Inferior parietal cortex (tissue), 1 donor: ENCODE measurements at regions not wholly inside any gene's neighbourhood (a gene's known extent, or its start where the extent isn't known, plus 50 kb on each side); places are given as distances from the start of the nearest gene placed in this dataset.

ENCODE experiments used
- DNase-seq: peaks from one replicate; pipeline ENCODE4 v3.0.0-alpha.2; 2016; ENCODE audit errors: extremely low spot score

DNA sequence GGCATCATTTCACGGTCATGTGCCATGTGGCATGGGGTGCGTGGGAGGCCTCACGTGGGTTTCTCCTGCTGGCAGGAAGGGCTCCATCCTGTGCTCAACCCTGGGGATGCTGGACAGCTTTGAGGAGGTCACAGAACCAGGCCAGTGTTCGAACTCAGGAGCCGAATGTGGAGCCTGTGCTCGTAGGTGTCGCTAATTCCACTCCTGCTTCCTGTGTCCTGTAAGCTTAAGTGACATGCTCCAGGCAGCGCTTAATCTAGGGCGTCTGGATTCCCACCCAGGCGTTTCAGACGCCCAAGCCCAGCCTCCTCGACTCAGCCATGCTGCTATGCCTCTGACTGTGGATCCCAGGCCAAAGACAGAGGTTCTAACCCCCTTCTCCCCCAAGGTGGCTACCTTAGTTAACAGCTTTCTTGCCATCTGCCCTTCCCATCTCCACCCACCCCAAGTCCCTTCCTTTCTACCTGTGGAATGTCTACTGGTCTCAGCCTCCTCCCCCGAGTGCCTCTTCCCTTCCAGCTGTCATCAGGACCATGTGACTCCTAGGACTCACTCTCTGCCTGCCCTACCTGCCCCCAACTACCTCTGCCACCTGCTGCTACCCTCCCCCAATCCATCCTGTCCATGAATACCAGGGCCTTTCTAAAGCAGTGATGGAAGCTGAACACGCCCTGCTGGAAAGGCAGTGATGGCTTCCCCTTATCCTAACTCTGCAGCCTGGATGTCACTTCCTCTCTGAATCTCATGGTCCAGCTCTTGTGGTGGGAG, 255.1 kb downstream of the CDH26 start:
- DNase-seq, result no peak

DNA sequence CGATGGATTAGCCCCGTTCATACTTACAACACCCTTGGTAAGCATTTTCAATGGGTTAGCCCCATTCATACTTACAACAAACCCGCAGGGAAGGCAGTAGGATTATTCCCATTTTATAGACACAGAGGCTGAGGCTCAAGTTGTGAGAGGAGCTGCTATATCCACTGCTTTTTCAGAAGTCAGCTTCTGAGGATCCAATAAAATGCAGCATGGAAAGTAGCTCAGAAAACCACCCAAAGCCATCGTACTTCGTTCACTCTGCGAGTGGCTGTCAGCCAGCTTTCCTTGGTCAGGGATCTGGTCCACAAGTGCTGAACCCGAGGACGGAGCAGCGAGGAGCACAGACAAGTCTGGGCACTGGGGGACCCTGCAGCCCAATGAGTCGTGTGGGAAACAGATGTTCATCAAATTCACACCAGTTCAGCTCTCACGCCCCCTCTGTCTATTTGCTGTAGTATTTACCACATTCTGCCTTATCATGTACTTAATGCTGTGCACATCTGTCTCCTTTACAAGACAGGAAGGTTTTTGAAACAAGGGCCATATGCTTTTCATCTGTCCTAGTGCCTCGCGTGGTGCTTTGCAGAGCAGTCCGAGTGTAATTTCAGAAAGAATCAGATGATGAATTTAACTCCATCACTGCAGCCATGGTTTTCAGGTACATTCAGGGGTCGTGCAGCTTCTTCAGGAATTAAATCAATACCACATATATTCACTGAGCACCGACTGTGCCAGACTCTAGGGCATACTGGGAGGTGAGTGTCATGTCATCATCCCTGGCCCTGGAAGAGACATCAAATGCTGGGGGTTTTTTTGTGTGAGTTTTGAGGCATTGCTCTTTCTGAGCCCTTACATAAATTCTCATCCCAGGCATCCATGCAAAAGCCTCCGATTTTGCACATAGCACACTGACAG, 256.9 kb downstream of the CDH26 start:
- no peak for DNase-seq

DNA sequence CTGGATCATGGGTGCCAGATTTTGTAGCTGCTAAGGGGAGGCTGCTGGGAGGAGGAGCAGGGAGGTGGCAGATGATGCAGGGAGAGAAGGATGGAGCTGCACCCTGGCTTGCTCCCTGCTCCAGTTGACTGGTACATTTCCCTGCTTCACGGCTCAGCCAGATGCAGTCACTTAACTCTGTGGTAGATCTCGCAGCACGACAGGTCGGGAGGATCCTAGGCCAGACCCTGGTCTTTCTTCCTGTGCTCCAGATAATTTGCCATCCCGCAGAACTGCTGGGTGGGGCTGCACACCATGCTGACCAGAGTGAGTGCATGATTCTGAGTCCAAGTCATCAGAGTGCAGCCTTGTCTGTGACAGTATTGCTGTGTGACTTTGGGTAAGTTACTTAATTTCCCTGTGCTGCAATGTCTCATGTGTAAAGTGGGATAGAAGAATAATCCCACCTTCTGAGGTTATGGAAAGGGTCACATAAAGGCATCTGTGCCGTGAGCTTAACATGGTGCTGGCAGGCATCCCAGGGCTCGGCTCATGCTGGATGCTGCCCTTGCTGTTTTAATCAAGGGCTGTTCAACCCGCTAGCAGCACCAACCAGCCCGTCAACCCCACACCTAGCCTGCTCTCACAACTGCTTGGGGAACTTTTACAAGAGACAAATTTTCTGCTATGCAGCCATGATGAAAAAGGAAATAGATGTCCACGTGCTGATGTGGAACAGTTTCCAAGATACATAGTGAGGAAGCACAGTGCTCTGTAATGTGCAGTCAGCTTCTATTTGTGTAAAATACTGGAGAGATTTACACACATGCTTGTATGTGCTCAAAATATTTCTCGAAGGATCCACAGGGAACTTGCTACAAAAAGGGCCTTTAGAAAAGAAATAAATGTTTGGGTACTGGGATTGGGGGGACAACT, 257.9 kb downstream of the CDH26 start:
- DNase-seq, result no peak

DNA sequence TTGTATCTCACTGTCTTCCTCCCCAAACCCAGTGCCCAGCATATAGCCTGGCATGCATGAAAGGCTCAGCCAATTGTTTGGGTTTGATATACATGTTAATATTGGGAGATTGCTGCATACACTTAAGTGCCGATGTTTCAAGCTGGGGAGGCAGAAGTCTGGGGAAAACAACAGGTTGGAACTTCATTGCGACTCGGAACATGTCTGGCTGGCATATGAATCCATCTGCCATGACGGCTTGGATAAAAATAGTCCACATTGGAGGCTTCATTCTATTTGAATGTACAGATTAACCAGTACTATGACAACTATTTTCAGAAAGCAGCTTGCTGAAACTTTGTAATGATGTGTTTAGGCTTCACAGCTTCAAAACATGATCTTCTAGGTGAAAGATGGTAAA, 261.0 kb downstream of the CDH26 start:
- DNase-seq, result no peak

DNA sequence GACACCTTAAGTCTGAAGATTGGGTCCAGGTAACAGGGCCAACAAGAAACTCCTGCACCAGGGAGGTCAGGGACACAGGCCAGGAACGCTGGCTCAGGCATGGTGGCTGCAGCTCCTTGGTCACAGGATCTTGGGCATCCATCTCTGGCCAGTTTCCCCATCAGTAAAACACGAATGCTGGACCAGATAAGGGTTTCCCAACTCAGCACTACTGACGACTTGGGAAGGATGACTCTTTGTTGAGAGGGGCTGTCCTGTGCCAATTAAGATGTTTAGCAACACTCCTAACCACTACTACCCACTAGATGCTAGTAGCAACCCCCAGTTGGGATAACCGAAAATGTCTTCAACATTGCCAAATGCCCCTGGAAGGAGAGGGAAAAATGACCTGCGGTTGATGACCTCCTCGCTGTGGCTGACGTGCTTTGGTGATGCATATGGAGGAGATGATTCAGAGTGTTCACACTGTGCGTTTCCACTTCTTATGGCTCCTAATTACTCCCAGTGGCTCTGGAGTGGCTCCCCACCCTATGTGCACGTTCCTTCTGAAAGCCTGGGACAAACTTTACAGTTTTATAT, 261.9 kb downstream of the CDH26 start:
- no peak for DNase-seq

DNA sequence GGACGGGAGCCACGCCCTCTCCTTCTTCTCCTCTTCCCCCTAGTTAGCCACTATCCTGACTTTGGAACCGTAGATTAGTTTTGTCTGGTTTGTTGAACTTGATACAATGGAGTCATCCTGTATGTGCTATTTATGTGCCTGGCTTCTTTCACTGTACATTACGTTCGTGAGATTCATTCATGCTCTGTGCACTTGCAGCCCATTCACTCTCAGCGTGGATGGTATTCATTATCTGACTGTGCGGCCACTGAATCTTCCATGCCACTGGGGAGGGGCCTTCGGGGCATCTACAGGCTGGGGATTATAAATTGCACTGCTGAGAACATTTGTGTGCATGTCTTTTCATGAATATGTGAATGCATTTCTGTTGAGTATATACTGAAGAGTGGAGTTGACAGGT, 262.5 kb downstream of the CDH26 start:
- DNase-seq, result no peak

DNA sequence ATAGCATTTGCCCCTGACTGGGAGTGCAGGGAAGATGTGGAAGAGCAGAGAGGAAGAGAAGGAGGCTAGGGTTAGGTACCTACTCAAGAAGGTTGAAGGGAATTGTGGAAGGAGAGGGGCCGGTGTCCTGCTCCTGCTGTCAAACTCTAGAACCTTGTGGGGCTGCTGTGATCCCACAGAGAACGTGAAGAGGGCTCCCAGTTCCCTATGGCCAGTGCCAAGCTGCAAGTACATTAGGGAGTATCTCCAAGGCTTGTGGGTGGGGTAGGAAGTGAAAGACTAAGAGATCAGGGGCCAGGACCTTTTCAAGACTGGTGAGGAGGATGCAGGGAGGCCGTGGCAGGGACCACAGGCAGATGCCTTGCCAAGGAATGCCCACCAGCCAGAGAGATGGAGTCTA, 263.4 kb downstream of the CDH26 start:
- no peak for DNase-seq

DNA sequence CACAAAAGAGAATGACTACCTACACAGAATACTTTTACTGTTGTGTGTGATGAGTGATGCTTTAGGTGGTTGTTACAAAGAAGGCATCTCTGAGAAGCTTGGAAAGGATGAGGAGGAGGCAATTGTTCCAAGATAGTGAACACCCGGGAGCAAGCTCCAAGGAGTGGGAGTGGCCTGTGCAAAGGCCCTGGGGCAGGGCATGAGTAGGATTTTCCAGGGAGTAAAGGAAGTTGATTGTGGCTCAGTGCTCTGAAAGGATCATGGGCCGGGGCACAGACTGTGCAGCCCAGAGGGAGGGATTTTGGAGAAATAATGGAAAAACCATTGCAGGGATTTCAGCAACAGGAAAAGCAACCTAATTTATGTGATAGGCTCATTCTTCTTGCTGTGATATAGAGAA, 264.3 kb downstream of the CDH26 start:
- DNase-seq, result no peak

DNA sequence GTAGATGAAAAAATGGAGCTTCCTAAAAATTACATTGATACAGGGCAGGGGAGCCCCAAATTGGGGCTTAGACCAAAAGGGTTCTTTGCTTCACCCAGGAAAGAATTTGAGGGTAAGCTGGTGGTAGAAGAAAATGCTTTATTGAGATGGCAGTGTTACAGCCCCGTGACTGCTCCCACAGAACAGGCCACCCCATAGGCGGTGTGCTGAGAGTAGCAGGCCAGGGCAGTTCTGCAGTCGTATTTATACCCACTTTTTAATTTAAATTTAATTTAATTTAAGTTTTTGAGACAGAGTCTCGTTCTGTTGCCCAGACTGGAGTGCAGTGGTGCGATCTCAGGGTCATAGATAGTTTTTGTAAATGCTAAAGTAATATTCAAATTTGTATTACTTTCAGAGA, 265.0 kb downstream of the CDH26 start:
- DNase-seq, result no peak

DNA sequence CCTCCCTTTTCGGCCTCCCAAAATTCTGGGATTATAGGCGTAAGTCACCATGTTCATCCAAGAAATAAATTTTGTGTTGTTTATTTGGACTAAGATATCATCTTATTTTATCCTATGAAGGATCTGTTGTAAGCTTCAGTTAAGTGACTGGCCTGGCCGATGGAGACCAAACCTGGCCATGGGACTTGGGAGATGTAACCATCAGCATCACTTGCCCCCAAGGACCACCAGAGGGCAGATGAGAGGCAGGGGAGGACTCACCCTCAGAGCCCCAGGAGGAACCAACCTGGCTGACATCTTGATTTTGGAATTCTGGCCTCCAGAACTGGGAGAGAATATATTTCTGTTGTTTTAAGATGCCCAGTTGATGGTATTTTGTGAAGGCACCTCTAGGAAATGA, 266.7 kb downstream of the CDH26 start:
- no peak for DNase-seq

DNA sequence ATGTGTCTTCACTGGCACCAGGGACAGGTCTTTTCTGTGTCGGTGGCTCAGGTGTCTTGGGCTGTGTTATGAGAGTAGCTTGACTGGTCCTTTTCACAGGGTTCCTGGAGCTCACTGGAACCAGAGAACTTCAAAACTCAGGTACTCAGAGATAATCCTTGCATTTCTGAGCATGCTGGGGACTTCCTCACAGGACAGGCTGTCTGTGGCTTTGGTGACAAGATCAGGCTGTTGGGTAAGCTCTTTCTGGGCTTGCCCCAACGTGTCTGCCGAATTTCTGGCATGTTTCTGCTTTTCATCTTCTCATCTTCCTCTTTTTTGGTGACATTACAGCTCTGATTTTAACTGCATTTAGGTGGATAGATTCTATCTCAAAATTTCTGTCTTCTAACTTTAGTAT, 270.0 kb downstream of the CDH26 start:
- DNase-seq, result no peak

DNA sequence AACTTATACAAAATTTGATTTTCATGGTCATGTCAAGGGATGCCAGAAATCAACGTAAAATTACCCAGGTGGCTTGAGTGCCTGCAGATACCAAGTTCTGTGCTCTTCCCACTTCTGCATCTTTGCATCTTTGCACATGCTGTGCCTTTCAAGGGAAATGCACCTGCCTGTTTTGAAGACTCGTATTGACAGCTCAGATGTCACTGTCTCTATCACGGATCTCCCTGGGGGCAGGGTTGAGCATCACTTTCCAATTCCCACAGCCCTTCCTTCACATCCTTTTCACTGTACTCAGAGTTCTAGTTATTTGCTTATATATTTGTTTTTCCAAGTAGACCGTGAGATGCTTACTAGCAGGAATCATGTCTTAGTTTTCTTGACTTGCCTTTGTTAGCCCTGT, 274.2 kb downstream of the CDH26 start:
- DNase-seq, result no peak

DNA sequence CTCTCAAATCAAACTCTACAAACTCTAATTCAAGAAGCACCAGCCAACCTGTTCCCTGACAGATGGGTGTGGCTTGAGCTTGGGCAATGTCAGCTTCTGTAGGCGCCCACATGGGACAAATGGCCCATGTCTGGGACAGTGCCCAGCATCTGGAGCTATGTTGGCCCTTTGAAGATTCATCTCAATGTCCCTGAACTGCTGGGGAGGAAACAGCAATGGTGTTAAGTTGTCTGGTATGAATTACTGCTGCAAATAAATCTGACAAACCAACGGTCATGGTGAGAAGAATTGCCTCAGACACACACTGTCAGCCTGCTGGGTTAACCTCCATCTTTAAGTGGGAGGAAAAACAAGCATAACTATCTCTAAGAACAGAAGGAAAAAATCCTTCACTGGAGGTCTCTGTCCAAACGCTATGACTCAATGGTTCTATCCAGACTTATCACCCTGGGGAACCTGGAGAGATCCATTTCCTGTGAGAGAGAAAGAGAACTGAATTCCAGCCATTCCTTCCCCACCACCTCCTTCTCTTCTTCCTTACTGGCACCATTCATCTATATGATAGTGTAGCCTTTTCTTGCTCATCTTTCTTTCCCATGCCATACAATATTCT, 274.9 kb downstream of the CDH26 start:
- DNase-seq, result no peak

DNA sequence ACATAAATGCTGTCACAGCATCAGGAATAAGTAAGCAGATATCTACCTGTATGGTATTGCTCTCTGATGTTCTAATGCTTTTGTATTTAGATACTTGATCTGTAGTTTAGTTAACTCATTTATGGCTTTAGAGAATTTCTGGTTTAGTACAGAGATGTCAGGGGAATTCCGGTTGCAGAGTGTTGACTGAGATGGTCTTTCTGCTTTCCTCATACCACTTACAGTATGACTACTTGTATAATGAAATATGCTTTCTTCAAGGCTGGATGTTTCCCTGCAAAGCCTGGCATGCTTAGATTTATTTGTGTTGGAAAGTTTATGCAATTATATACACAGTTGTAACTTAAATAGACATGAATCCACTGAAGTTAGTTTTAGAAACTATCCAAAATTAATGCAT, 278.4 kb downstream of the CDH26 start:
- DNase-seq, result no peak

DNA sequence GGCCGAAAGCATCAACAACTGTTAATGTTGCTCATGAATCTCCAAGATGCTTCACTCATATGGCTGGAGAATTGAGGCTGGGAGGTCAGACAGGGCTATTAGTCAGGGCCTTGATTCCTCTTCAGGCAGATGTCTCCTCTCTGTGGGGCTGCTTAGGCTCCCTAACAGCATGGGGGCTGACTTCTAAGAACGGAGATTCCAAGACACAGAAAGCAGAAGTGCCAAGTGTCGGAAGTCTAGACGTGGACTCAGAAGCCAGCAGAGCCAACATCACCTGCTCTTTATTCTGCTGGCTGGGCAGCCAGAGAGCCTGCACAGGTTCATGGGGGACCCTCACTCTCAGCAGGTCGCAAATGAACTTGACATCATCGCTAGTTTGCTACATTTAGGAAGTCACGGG, 279.8 kb downstream of the CDH26 start:
- no peak for DNase-seq

DNA sequence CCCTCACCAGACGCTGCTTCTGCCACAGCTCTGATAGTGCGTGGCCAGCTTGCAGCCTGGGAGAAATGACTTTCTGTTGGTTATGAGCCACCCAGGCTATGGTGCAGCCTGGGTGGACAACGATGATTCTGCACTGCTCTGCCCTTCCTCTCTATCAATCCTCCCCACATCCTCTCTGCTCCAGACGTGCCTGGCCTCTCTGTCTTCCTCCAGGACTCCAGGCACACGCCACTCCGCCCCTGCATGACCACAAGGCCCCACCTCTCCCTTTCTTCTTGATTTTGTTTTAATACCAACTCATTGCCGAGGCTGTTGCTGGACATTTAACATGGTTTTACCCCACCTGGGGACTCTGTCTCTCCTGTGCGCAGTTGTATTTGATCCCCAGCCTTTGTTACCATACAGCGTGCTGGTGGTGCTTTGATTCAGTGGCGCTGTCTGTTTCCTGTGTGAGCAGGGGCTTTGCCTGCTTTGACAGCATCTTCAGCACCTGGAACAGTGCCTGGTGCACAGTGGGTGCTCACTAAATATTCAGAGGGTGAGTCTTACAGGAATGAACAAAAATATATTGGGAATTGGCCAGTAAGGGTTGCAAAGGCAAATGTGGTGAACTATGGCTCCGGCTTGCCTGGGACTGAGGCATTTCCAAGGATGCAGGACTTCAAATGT, 280.9 kb downstream of the CDH26 start:
- no peak for DNase-seq

DNA sequence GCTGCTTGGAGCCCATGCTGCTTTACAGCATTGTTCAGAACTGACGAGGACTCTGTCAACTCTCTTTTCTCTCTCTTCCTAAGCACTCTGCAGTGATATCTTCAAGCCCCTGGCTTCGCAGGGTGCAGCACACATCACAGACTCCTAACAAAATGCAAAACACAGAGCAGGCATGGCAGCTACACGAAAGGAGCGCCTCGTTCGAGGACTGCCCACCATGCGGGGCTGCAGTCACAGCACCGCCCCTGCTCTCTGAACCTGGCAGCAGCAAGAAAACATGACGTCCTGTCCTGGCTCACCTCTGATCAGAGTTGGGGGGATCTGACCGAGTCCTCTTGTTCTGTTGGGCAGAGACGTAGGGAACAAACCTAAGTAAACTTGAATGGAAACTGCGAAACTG, 281.7 kb downstream of the CDH26 start:
- DNase-seq, result no peak

DNA sequence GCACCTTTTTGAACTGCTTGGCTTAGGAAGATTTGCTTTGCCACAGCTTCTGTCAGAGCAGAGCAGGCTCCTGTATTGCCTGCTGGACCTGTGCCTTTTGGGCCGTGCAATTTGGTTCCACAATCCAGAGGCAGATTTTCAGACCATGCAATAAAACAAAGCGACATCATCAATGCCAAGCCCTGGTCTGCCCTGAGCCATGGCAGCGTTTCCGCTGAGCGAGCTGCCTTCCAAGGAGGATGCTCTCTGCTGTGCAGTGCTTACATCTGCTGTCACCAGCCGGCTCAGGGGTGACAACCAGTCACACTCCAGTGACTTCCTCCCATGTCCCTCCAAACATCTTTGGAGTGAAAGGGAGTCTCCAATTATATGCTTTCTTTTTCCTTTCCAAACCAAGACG, 282.2 kb downstream of the CDH26 start:
- DNase-seq, result no peak

DNA sequence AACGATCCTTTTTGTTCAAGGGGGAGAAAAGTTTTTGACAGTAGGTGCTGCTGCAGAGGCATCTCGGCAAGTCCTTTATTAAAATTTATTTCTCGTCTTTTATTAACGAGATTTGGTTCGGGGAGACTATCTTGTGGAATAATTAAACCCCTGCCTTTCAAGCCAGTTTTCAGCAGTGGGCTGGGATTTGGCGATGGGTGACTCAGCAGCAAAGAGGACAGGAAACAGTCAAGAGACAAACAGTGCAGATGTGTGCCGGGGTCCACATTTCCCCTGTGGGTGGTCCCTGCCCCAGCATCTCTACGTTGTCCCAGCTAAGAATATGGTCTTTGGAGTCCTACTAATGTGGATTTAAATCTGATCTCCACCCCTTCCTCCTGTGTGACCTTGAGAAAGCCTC, 282.8 kb downstream of the CDH26 start:
- no peak for DNase-seq

DNA sequence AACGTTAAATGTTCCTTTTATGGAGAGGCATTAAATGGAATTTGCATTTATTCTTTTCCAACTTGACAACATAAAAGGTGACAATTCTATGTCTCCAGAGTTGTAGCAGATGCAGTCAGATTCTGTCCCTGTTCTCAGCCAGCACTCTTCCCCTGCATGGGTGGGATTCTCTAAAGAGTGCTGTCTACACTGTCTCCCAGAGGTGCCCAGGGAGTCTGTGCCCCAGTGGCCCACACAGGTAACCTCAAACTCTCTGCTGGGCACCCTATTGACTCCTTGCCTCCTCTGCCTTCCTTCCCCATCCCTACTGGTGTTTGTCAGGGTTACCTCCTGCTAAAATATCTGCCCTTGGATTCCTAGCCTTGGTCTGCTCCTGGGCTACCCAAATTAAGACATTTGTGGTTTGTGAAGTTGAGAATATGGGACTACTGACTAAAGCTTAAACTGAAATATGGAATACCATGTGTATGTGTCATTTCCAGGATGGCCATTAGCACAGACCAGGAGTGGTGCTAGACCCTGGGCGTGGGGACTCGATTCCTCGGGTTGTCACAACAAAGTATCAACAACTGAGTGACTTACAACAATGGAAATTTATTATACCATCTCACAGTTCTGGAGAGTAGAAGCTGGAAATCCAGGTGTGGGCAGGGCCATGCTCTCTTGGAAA, 284.7 kb downstream of the CDH26 start:
- no peak for DNase-seq
